ENCODE measurements at regions not wholly inside any gene's neighbourhood (a gene's known extent, or its start where the extent isn't known, plus 50 kb on each side); places are given as distances from the start of the nearest gene placed in this dataset.

- H3K27me3 ChIP-seq (ENCODE audit: control insufficient read depth in 4 of 4, insufficient read depth in 4 of 4, low read length in 3 of 4) = peaks cover 0 to 16% (median 0%) of the 10 kb centered on the region in 4 donors
- WGBS = 75% methylated on average over 2 of the region's 2 CpGs
- no peak for DNase-seq (ENCODE audit: low spot score)
These were observed 137.2 kb upstream of the NGF start for GRCh38 chr1:115475252-115475651.

More at GRCh38 chr1:115475252-115475651, 137.2 kb upstream of the NGF start:
- no peaks in the 10 kb centered on the region for H3K9me3 ChIP-seq (ENCODE audit: control insufficient read depth in 4 of 4, low read length in 3 of 4)
- H3K9ac ChIP-seq (ENCODE audit: low read depth in 1 of 2, low read length in 2 of 2) = no peak overlapping the region
- TF ChIP-seq REST (IDR thresholded peaks at IDR 0.05) (no peak), SP1 (IDR thresholded peaks at IDR 0.05) (no peak), RAD21 (IDR thresholded peaks at IDR 0.05) (no peak), MAX (IDR thresholded peaks at IDR 0.05) (no peak), TAF1 (conservative IDR thresholded peaks at IDR 0.05) (no peak), FOXA1 (IDR thresholded peaks at IDR 0.05) (no peak), GABPA (IDR thresholded peaks at IDR 0.05 in 1 of 2, conservative IDR thresholded peaks at IDR 0.05 in 1 of 2) (no peak), NR2F2 (IDR thresholded peaks at IDR 0.05) (no peak), HNF4A (conservative IDR thresholded peaks at IDR 0.05) (no peak), YY1 (IDR thresholded peaks at IDR 0.05) (no peak), FOXA2 (IDR thresholded peaks at IDR 0.05) (no peak), EGR1 (IDR thresholded peaks at IDR 0.05; ENCODE audit: low read depth in 2 of 2) (no peak), HNF4G (IDR thresholded peaks at IDR 0.05) (no peak), RXRA (IDR thresholded peaks at IDR 0.05) (no peak), JUND (IDR thresholded peaks at IDR 0.05) (no peak)
- TF ChIP-seq, protein P1, sequence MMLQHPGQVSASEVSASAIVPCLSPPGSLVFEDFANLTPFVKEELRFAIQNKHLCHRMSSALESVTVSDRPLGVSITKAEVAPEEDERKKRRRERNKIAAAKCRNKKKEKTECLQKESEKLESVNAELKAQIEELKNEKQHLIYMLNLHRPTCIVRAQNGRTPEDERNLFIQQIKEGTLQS (IDR thresholded peaks at IDR 0.05) = no peak
- TF ChIP-seq, protein P2, sequence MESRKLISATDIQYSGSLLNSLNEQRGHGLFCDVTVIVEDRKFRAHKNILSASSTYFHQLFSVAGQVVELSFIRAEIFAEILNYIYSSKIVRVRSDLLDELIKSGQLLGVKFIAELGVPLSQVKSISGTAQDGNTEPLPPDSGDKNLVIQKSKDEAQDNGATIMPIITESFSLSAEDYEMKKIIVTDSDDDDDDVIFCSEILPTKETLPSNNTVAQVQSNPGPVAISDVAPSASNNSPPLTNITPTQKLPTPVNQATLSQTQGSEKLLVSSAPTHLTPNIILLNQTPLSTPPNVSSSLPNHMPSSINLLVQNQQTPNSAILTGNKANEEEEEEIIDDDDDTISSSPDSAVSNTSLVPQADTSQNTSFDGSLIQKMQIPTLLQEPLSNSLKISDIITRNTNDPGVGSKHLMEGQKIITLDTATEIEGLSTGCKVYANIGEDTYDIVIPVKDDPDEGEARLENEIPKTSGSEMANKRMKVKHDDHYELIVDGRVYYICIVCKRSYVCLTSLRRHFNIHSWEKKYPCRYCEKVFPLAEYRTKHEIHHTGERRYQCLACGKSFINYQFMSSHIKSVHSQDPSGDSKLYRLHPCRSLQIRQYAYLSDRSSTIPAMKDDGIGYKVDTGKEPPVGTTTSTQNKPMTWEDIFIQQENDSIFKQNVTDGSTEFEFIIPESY (IDR thresholded peaks at IDR 0.05) = no peak
- TF ChIP-seq, protein P3, sequence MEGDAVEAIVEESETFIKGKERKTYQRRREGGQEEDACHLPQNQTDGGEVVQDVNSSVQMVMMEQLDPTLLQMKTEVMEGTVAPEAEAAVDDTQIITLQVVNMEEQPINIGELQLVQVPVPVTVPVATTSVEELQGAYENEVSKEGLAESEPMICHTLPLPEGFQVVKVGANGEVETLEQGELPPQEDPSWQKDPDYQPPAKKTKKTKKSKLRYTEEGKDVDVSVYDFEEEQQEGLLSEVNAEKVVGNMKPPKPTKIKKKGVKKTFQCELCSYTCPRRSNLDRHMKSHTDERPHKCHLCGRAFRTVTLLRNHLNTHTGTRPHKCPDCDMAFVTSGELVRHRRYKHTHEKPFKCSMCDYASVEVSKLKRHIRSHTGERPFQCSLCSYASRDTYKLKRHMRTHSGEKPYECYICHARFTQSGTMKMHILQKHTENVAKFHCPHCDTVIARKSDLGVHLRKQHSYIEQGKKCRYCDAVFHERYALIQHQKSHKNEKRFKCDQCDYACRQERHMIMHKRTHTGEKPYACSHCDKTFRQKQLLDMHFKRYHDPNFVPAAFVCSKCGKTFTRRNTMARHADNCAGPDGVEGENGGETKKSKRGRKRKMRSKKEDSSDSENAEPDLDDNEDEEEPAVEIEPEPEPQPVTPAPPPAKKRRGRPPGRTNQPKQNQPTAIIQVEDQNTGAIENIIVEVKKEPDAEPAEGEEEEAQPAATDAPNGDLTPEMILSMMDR (IDR thresholded peaks at IDR 0.05; ENCODE audit: low read depth, low read length, missing input control) = no peak
- H3K4me3 ChIP-seq (ENCODE audit: low read depth in 1 of 3, low read length in 3 of 3) = no peak overlapping the region
- H3K4me1 ChIP-seq (ENCODE audit: control insufficient read depth in 4 of 4, insufficient read depth in 4 of 4, low read length in 3 of 4) = no peaks in the 10 kb centered on the region
- no peak overlapping the region for H3K27ac ChIP-seq (ENCODE audit: low read depth in 1 of 2, low read length in 2 of 2)
- no peaks in the 10 kb centered on the region for H3K36me3 ChIP-seq (ENCODE audit: control insufficient read depth in 4 of 4, insufficient read depth in 3 of 4, low read depth in 1 of 4, low read length in 3 of 4)

Data from liver (tissue), 8 donors.